ENCODE measurements at regions not wholly inside any gene's neighbourhood (a gene's known extent, or its start where the extent isn't known, plus 50 kb on each side); places are given as distances from the start of the nearest gene placed in this dataset.

GRCh38 chr11:70769521-70769920 lies 371.2 kb downstream of the CTTN start:
- WGBS (ENCODE audit: low lambda C conversion rate, missing lambda C conversion rate) = 94% methylated on average over 8 of the region's 8 CpGs
- Histone ChIP-seq H3K36me3 (replicated peaks; ENCODE audit: insufficient read depth, low read depth) (no peaks in the 10 kb centered on the region), H3K27me3 (no peaks in the 10 kb centered on the region), H3K4me1 (ENCODE audit: insufficient read depth) (no peaks in the 10 kb centered on the region), H3K27ac (no peak overlapping the region), H3K9me2 (replicated peaks; ENCODE audit: insufficient read depth) (no peaks in the 10 kb centered on the region), H2AFZ (no peak overlapping the region), H3K9me3 (ENCODE audit: low read depth) (no peaks in the 10 kb centered on the region), H4K20me1 (ENCODE audit: insufficient read depth, poor library complexity, severe bottlenecking) (no peaks in the 10 kb centered on the region), H3K79me2 (no peaks in the 10 kb centered on the region), H3K4me3 (no peak overlapping the region), H3K4me2 (no peak overlapping the region)
- TF ChIP-seq EZH2 (IDR thresholded peaks at IDR 0.05; ENCODE audit: borderline replicate concordance) (no peak), EZH2phosphoT487 (IDR thresholded peaks at IDR 0.05; ENCODE audit: low read depth, severe bottlenecking, unreplicated experiment) (no peak), CTCF (IDR thresholded peaks at IDR 0.05; ENCODE audit: poor library complexity) (no peak)
- no peak for DNase-seq (ENCODE audit: low spot score)

- DNase-seq (ENCODE audit: low spot score) = no peak
- Histone ChIP-seq H3K36me3 (replicated peaks; ENCODE audit: insufficient read depth, low read depth) (no peaks in the 10 kb centered on the region), H3K27me3 (no peaks in the 10 kb centered on the region), H4K20me1 (ENCODE audit: insufficient read depth, poor library complexity, severe bottlenecking) (no peaks in the 10 kb centered on the region), H3K4me2 (no peak overlapping the region), H3K4me1 (ENCODE audit: insufficient read depth) (no peaks in the 10 kb centered on the region), H3K4me3 (no peak overlapping the region), H3K9me3 (ENCODE audit: low read depth) (no peaks in the 10 kb centered on the region), H3K9me2 (replicated peaks; ENCODE audit: insufficient read depth) (no peaks in the 10 kb centered on the region), H3K27ac (no peak overlapping the region), H2AFZ (no peak overlapping the region), H3K79me2 (no peaks in the 10 kb centered on the region)
- WGBS (ENCODE audit: low lambda C conversion rate, missing lambda C conversion rate) = 87% methylated on average over 18 of the region's 18 CpGs
- TF ChIP-seq CTCF (IDR thresholded peaks at IDR 0.05; ENCODE audit: poor library complexity) (no peak), EZH2 (IDR thresholded peaks at IDR 0.05; ENCODE audit: borderline replicate concordance) (no peak), EZH2phosphoT487 (IDR thresholded peaks at IDR 0.05; ENCODE audit: low read depth, severe bottlenecking, unreplicated experiment) (no peak)
Measured at GRCh38 chr11:70771099-70771885, 373.0 kb downstream of the CTTN start.

GRCh38 chr11:70772950-70773349 lies 374.6 kb downstream of the CTTN start:
- WGBS (ENCODE audit: low lambda C conversion rate, missing lambda C conversion rate) = 90% methylated on average over 8 of the region's 8 CpGs
- Histone ChIP-seq H3K9me2 (replicated peaks; ENCODE audit: insufficient read depth) (no peaks in the 10 kb centered on the region), H4K20me1 (ENCODE audit: insufficient read depth, poor library complexity, severe bottlenecking) (no peaks in the 10 kb centered on the region), H3K36me3 (replicated peaks; ENCODE audit: insufficient read depth, low read depth) (no peaks in the 10 kb centered on the region), H3K27ac (no peak overlapping the region), H2AFZ (no peak overlapping the region), H3K9me3 (ENCODE audit: low read depth) (no peaks in the 10 kb centered on the region), H3K4me1 (ENCODE audit: insufficient read depth) (no peaks in the 10 kb centered on the region), H3K27me3 (no peaks in the 10 kb centered on the region), H3K4me2 (no peak overlapping the region), H3K79me2 (no peaks in the 10 kb centered on the region), H3K4me3 (no peak overlapping the region)
- DNase-seq (ENCODE audit: low spot score) = no peak
- TF ChIP-seq EZH2 (IDR thresholded peaks at IDR 0.05; ENCODE audit: borderline replicate concordance) (no peak), CTCF (IDR thresholded peaks at IDR 0.05; ENCODE audit: poor library complexity) (no peak), EZH2phosphoT487 (IDR thresholded peaks at IDR 0.05; ENCODE audit: low read depth, severe bottlenecking, unreplicated experiment) (no peak)
